HCT116 (cell line): ENCODE measurements at regions not wholly inside any gene's neighbourhood (a gene's known extent, or its start where the extent isn't known, plus 50 kb on each side); places are given as distances from the start of the nearest gene placed in this dataset.

Experiments used
- ATAC-seq: fragments of 200-7000 bp; cut with Tn5 transposase; 2 replicates; pipeline ENCODE4 v1.9.1; 2020; ENCODE audit warnings: mild to moderate bottlenecking, moderate library complexity
- BruUV-seq: library from RNA; stranded (reverse); fragments of 400-500 nt; replicated peaks from 2 replicates; lab custom pipeline; 2021; lab: Mats Ljungman, UMichigan
- CTCF ChIA-PET: fragments of 300-600 bp; sonication (Branson Sonifier 250); formaldehyde crosslinking; loops from one replicate; lab custom pipeline; 2021; ENCODE audit warnings: antibody characterized with exemption; lab: Charles Lee
- POLR2A ChIA-PET: fragments of 300-600, 350-600 bp; sonication (Branson Sonifier 250); formaldehyde crosslinking; loops from one replicate; lab custom pipeline; 2021; ENCODE audit warnings: antibody characterized with exemption; lab: Charles Lee
- RAD21 ChIA-PET, 2 experiments: fragments of 300-600 bp; sonication (Branson Sonifier 250); formaldehyde crosslinking; loops; one replicate each; lab custom pipeline; 2023; ENCODE audit warnings: low total read pairs in 2 of 2; ENCODE audit not compliant: uncharacterized antibody in 2 of 2, unreplicated experiment in 2 of 2, low non-redundant PET in 1 of 2; lab: Charles Lee
- DNase-seq: peaks from one replicate; pipeline ENCODE4 v3.0.0-alpha.2; 2010; ENCODE audit warnings: low read depth, low spot score
- H2AFZ ChIP-seq: fragments of 200-600 bp; shearing (Covaris generic), sonication (generic); 2 replicates; pipeline ENCODE4 v1.6.1; 2017; ENCODE audit warnings: low read depth, mixed run types, mixed read lengths, antibody characterized with exemption, low read length; ENCODE audit not compliant: poor library complexity, severe bottlenecking
- H3K27ac ChIP-seq: 2 replicates; pipeline ENCODE4 v1.5.1; 2012; ENCODE audit warnings: low read depth, low read length
- H3K27me3 ChIP-seq: fragments of 200-600 bp; sonication (generic); 2 replicates; pipeline ENCODE4 v1.6.1; 2016; ENCODE audit warnings: mixed run types, low read length, mixed read lengths; ENCODE audit not compliant: insufficient read depth
- H3K36me3 ChIP-seq, 2 experiments: fragments of 200-500 bp in 1 of 2; fragments of 200-600 bp in 1 of 2; sonication (Bioruptor generic) in 1 of 2; sonication (generic) in 1 of 2; 2 replicates each; pipeline versions ENCODE4 v1.5.1 to v1.6.1; 2014 to 2016; ENCODE audit warnings: low read length in 2 of 2, inconsistent platforms in 1 of 2, mixed read lengths in 1 of 2, mixed run types in 1 of 2; ENCODE audit not compliant: insufficient read depth in 2 of 2, control insufficient read depth in 1 of 2
- H3K4me1 ChIP-seq, 2 experiments: fragments of 200-600 bp in 1 of 2; sonication (generic) in 1 of 2; 2 replicates each; pipeline versions ENCODE4 v1.5.1 to v1.6.1; 2012 to 2017; ENCODE audit warnings: low read length in 2 of 2, inconsistent platforms in 1 of 2, mild to moderate bottlenecking in 1 of 2, mixed read lengths in 1 of 2, mixed run types in 1 of 2, moderate library complexity in 1 of 2; ENCODE audit not compliant: insufficient read depth in 2 of 2, control insufficient read depth in 1 of 2
- H3K4me2 ChIP-seq: fragments of 200-600 bp; sonication (generic); 2 replicates; pipeline ENCODE4 v1.6.1; 2017; ENCODE audit warnings: mixed run types, low read length, mixed read lengths
- H3K4me3 ChIP-seq, 2 experiments: fragments of 200-600 bp in 1 of 2; sonication (generic) in 1 of 2; replicated peaks in 1 of 2; 2 replicates each; pipeline ENCODE4 v1.5.1; 2011 to 2016; ENCODE audit warnings: low read length in 2 of 2, control low read depth in 1 of 2, low read depth in 1 of 2, mild to moderate bottlenecking in 1 of 2, mixed read lengths in 1 of 2, mixed run types in 1 of 2
- H3K79me2 ChIP-seq: fragments of 200-600 bp; sonication (generic); 2 replicates; pipeline ENCODE4 v1.6.1; 2017; ENCODE audit warnings: mild to moderate bottlenecking, mixed run types, low read length, moderate library complexity, mixed read lengths; ENCODE audit not compliant: insufficient read depth
- H3K9ac ChIP-seq: fragments of 200-600 bp; sonication (generic); 2 replicates; pipeline ENCODE4 v1.6.1; 2016; ENCODE audit warnings: low read length, mixed read lengths
- H3K9me2 ChIP-seq: fragments of 200-600 bp; sonication (generic), shearing (Covaris generic); 2 replicates; pipeline ENCODE4 v1.6.1; 2017; ENCODE audit warnings: mixed run types, mild to moderate bottlenecking, moderate library complexity; ENCODE audit not compliant: insufficient read depth
- H3K9me3 ChIP-seq, 2 experiments: fragments of 200-500 bp in 1 of 2; fragments of 200-600 bp in 1 of 2; sonication (Bioruptor generic) in 1 of 2; sonication (generic) in 1 of 2; 2 replicates each; pipeline ENCODE4 v1.6.1; 2014 to 2017; ENCODE audit warnings: low read length in 2 of 2, mixed read lengths in 2 of 2, inconsistent platforms in 1 of 2, low read depth in 1 of 2, mild to moderate bottlenecking in 1 of 2, mixed run types in 1 of 2, moderate library complexity in 1 of 2; ENCODE audit not compliant: control insufficient read depth in 1 of 2, insufficient read depth in 1 of 2
- H4K20me1 ChIP-seq: fragments of 200-600 bp; sonication (generic), shearing (Covaris generic); 2 replicates; pipeline ENCODE4 v1.6.1; 2017; ENCODE audit warnings: mixed run types, mild to moderate bottlenecking, moderate library complexity; ENCODE audit not compliant: insufficient read depth
- CEBPB ChIP-seq: IDR thresholded peaks from 2 replicates; pipeline ENCODE4 v1.6.1; 2012; ENCODE audit warnings: low read depth
- CTCF ChIP-seq, 3 experiments: fragments of 200-600 bp in 1 of 3; sonication (generic) in 1 of 3; IDR thresholded peaks in 2 of 3; conservative IDR thresholded peaks in 1 of 3; 2 replicates each; pipeline ENCODE4 v1.5.1; 2012 to 2017; ENCODE audit warnings: low read depth in 2 of 3, low read length in 2 of 3, antibody characterized with exemption in 1 of 3, borderline replicate concordance in 1 of 3, control low read depth in 1 of 3, mild to moderate bottlenecking in 1 of 3, mixed read lengths in 1 of 3, mixed run types in 1 of 3, moderate library complexity in 1 of 3; ENCODE audit not compliant: insufficient read depth in 1 of 3
- ELF1 ChIP-seq: IDR thresholded peaks from 2 replicates; pipeline ENCODE4 v1.6.1; 2012; ENCODE audit warnings: low read depth, borderline replicate concordance
- EZH2 ChIP-seq: fragments of 200-600 bp; sonication (generic); IDR thresholded peaks from 2 replicates; pipeline ENCODE4 v1.6.1; 2017; ENCODE audit warnings: antibody characterized with exemption, mixed run types
- FOSL1 ChIP-seq: IDR thresholded peaks from 2 replicates; pipeline ENCODE4 v1.6.1; 2012; ENCODE audit warnings: low read depth
- JUND ChIP-seq: IDR thresholded peaks from 2 replicates; pipeline ENCODE4 v1.6.1; 2012
- MAX ChIP-seq: IDR thresholded peaks from 2 replicates; pipeline ENCODE4 v1.6.1; 2012
- POLR2A ChIP-seq: IDR thresholded peaks from 2 replicates; pipeline ENCODE4 v1.7.0; 2011; ENCODE audit warnings: borderline replicate concordance; ENCODE audit not compliant: insufficient read depth, insufficient read length; ENCODE audit errors: extremely low read depth
- POLR2AphosphoS5 ChIP-seq: IDR thresholded peaks from 2 replicates; pipeline ENCODE4 v1.6.1; 2011; ENCODE audit warnings: mild to moderate bottlenecking, low read depth, low read length, moderate library complexity
- RAD21 ChIP-seq: IDR thresholded peaks from 2 replicates; pipeline ENCODE4 v1.6.1; 2012; ENCODE audit warnings: low read depth, mild to moderate bottlenecking
- SIN3A ChIP-seq: IDR thresholded peaks from 2 replicates; pipeline ENCODE4 v1.6.1; 2012; ENCODE audit warnings: low read depth
- SRF ChIP-seq: IDR thresholded peaks from 2 replicates; pipeline ENCODE4 v1.6.1; 2012; ENCODE audit warnings: low read depth
- ZBTB33 ChIP-seq: IDR thresholded peaks from 2 replicates; pipeline ENCODE4 v1.6.1; 2011; ENCODE audit warnings: mild to moderate bottlenecking, low read length, moderate library complexity; ENCODE audit not compliant: insufficient replicate concordance; ENCODE audit errors: extremely low read depth
- ZFX ChIP-seq: fragments of 450-650 bp; IDR thresholded peaks from 2 replicates; pipeline ENCODE4 v1.6.1; 2017
- intact Hi-C: fragments of 100-400 bp; cut with micrococcal nuclease; formaldehyde crosslinking; loops from 2 replicates; pipeline ENCODE4 v1.10.0; 2022

- TF ChIP-seq CTCF (IDR thresholded peaks at IDR 0.05 in 2 of 3, conservative IDR thresholded peaks at IDR 0.05 in 1 of 3; ENCODE audit: borderline replicate concordance in 1 of 3, insufficient read depth in 1 of 3, low read depth in 2 of 3, low read length in 2 of 3) (no peak), RAD21 (no peak), ELF1 (no peak), JUND (no peak), EZH2 (no peak), SRF (no peak), CEBPB (no peak), SIN3A (no peak), POLR2A (no peak), FOSL1 (no peak)
Measured at GRCh38 chr21:35812679-35813078, 247.6 kb downstream of the SETD4 start (continued).

GRCh38 chr21:35811191-35811806, 249.0 kb downstream of the SETD4 start:
- no peaks in the 10 kb centered on the region for H3K79me2 ChIP-seq
- no peaks in the 10 kb centered on the region for H3K4me1 ChIP-seq
- intact Hi-C loops = no loop called here
- H3K4me2 ChIP-seq = no peak overlapping the region
- ChIA-PET CTCF (no interaction called here), RAD21 (no interaction called here), POLR2A (no interaction called here)
- no peaks in the 10 kb centered on the region for H3K36me3 ChIP-seq
- no peak overlapping the region for H3K9ac ChIP-seq
- no peaks in the 10 kb centered on the region for H4K20me1 ChIP-seq
- H3K9me2 ChIP-seq = no peaks in the 10 kb centered on the region
- no peaks in the 10 kb centered on the region for H3K27me3 ChIP-seq
- DNase-seq = no peak
- no peaks in the 10 kb centered on the region for H3K9me3 ChIP-seq
- no peak overlapping the region for H3K27ac ChIP-seq
- TF ChIP-seq ZFX (no peak), RAD21 (no peak), MAX (no peak), SRF (no peak), POLR2AphosphoS5 (no peak), ZBTB33 (no peak), SIN3A (no peak)
- H2AFZ ChIP-seq = no peak overlapping the region
- no peak overlapping the region for H3K4me3 ChIP-seq
- ATAC-seq = no peak
- no TSS peak for BruUV-seq
